GM23338 (cell line): ENCODE measurements at regions not wholly inside any gene's neighbourhood (a gene's known extent, or its start where the extent isn't known, plus 50 kb on each side); places are given as distances from the start of the nearest gene placed in this dataset.

Experiments
- ATAC-seq: fragments of 200-7000 bp; cut with Tn5 transposase; 3 replicates; pipeline ENCODE4 v1.9.1; 2020
- DNase-seq: peaks from one replicate; pipeline ENCODE4 v3.0.0-alpha.2; 2015; ENCODE audit warnings: low spot score
- H2AFZ ChIP-seq: fragments of 200-600 bp; sonication (generic); 2 replicates; pipeline ENCODE4 v1.8.0; 2016; ENCODE audit warnings: antibody characterized with exemption, mild to moderate bottlenecking, moderate library complexity
- H3F3A ChIP-seq: fragments of 200-600 bp; sonication (generic); replicated peaks from 2 replicates; pipeline ENCODE4 v1.8.0; 2017; ENCODE audit warnings: antibody characterized with exemption, mixed run types, low read depth
- H3K27ac ChIP-seq: fragments of 200-600 bp; sonication (generic); 2 replicates; pipeline ENCODE4 v1.6.1; 2016; ENCODE audit warnings: low read depth
- H3K27me3 ChIP-seq: fragments of 200-600 bp; sonication (generic); 2 replicates; pipeline ENCODE4 v1.8.0; 2016; ENCODE audit warnings: mild to moderate bottlenecking, mixed run types, moderate library complexity; ENCODE audit not compliant: insufficient read depth
- H3K36me3 ChIP-seq: fragments of 200-600 bp; sonication (generic); 2 replicates; pipeline ENCODE4 v1.8.0; 2016; ENCODE audit warnings: mild to moderate bottlenecking; ENCODE audit not compliant: insufficient read depth
- H3K4me1 ChIP-seq: fragments of 200-600 bp; sonication (generic); 2 replicates; pipeline ENCODE4 v1.8.0; 2016; ENCODE audit warnings: mild to moderate bottlenecking, moderate library complexity; ENCODE audit not compliant: insufficient read depth
- H3K4me2 ChIP-seq: fragments of 200-600 bp; sonication (generic); 2 replicates; pipeline ENCODE4 v1.7.1; 2017; ENCODE audit warnings: mixed run types
- H3K4me3 ChIP-seq: fragments of 200-600 bp; sonication (generic); 2 replicates; pipeline ENCODE4 v1.6.1; 2016; ENCODE audit warnings: mixed run types
- H3K79me2 ChIP-seq: fragments of 200-600 bp; sonication (generic); replicated peaks from 2 replicates; pipeline ENCODE4 v1.8.0; 2017; ENCODE audit warnings: mild to moderate bottlenecking; ENCODE audit not compliant: insufficient read depth
- H3K9me2 ChIP-seq: fragments of 200-600 bp; sonication (generic); 2 replicates; pipeline ENCODE4 v1.8.0; 2017; ENCODE audit not compliant: insufficient read depth
- H4K20me1 ChIP-seq: fragments of 200-600 bp; sonication (generic); replicated peaks from 2 replicates; pipeline ENCODE4 v1.8.0; 2017; ENCODE audit warnings: mild to moderate bottlenecking; ENCODE audit not compliant: insufficient read depth
- H3K27ac Mint-ChIP-seq: 2 replicates; pipeline ENCODE4 v1.8.0; 2020; ENCODE audit warnings: inconsistent platforms, mild to moderate bottlenecking, moderate library complexity, mixed read lengths
- H3K27me3 Mint-ChIP-seq: 3 replicates; pipeline ENCODE4 v1.8.0; 2022; ENCODE audit warnings: low read depth, mild to moderate bottlenecking, moderate library complexity, mixed read lengths, inconsistent platforms; ENCODE audit not compliant: insufficient read depth, poor library complexity
- H3K36me3 Mint-ChIP-seq: 3 replicates; pipeline ENCODE4 v1.8.0; 2021; ENCODE audit warnings: low read depth, mild to moderate bottlenecking, inconsistent platforms, moderate library complexity, mixed read lengths
- H3K4me1 Mint-ChIP-seq: 3 replicates; pipeline ENCODE4 v1.8.0; 2020; ENCODE audit warnings: mild to moderate bottlenecking, inconsistent platforms, mixed read lengths
- H3K4me3 Mint-ChIP-seq: 3 replicates; pipeline ENCODE4 v1.8.0; 2021; ENCODE audit warnings: moderate library complexity, mild to moderate bottlenecking, inconsistent platforms, mixed read lengths
- H3K9me3 Mint-ChIP-seq: 3 replicates; pipeline ENCODE4 v1.8.0; 2020; ENCODE audit warnings: moderate library complexity, mild to moderate bottlenecking, inconsistent platforms, mixed read lengths
- CREB1 ChIP-seq: fragments of 250-450 bp; sonication (Bioruptor Pico); IDR thresholded peaks from 2 replicates; pipeline ENCODE4 v1.5.0; 2020; ENCODE audit warnings: low read depth, mild to moderate bottlenecking, moderate library complexity
- CTCF ChIP-seq, 2 experiments: fragments of 200-600 bp in 1 of 2; sonication (generic) in 1 of 2; conservative IDR thresholded peaks; 2 replicates each; pipeline versions ENCODE4 v1.5.1 to v1.6.1; 2016 to 2017; ENCODE audit warnings: antibody characterized with exemption in 2 of 2, low read depth in 2 of 2, mild to moderate bottlenecking in 2 of 2, moderate library complexity in 1 of 2
- ETS1 ChIP-seq: IDR thresholded peaks from 2 replicates; pipeline ENCODE4 v1.6.1; 2016; ENCODE audit warnings: antibody characterized with exemption
- EZH2 ChIP-seq: fragments of 200-600 bp; sonication (generic); IDR thresholded peaks from one replicate; pipeline ENCODE4 v1.8.0; 2017; ENCODE audit warnings: antibody characterized with exemption, mild to moderate bottlenecking, low read depth; ENCODE audit not compliant: unreplicated experiment
- EZH2phosphoT487 ChIP-seq: fragments of 200-600 bp; sonication (generic); IDR thresholded peaks from one replicate; pipeline ENCODE4 v1.8.1; 2018; ENCODE audit warnings: antibody characterized with exemption; ENCODE audit not compliant: unreplicated experiment
- JUNB ChIP-seq: IDR thresholded peaks from one replicate; pipeline ENCODE4 v1.6.1; 2016; ENCODE audit warnings: antibody characterized with exemption; ENCODE audit not compliant: unreplicated experiment
- NANOG ChIP-seq: IDR thresholded peaks from 2 replicates; pipeline ENCODE4 v1.6.1; 2016; ENCODE audit warnings: antibody characterized with exemption, borderline replicate concordance
- POLR2AphosphoS5 ChIP-seq: IDR thresholded peaks from 2 replicates; pipeline ENCODE4 v1.6.1; 2016; ENCODE audit warnings: antibody characterized with exemption, low read depth
- REST ChIP-seq: IDR thresholded peaks from one replicate; pipeline ENCODE4 v1.6.1; 2018; ENCODE audit warnings: antibody characterized with exemption; ENCODE audit not compliant: unreplicated experiment
- STAT1 ChIP-seq: IDR thresholded peaks from one replicate; pipeline ENCODE4 v1.6.1; 2016; ENCODE audit warnings: antibody characterized with exemption; ENCODE audit not compliant: unreplicated experiment
- ZNF114 ChIP-seq: fragments of 250-450 bp; sonication (Bioruptor Pico); IDR thresholded peaks from 2 replicates; pipeline ENCODE4 v1.5.0; 2020; ENCODE audit warnings: mild to moderate bottlenecking, moderate library complexity
- ZNF331 ChIP-seq: fragments of 250-450 bp; sonication (Bioruptor Pico); IDR thresholded peaks from 2 replicates; pipeline ENCODE4 v1.5.0; 2020; ENCODE audit warnings: low read depth, mild to moderate bottlenecking, moderate library complexity
- TF ChIP-seq, protein P1 (sequence below): fragments of 250-450 bp; sonication (Bioruptor Pico); IDR thresholded peaks from 2 replicates; pipeline ENCODE4 v1.5.0; 2020; ENCODE audit warnings: mild to moderate bottlenecking, moderate library complexity

- Histone ChIP-seq H3K27ac (no peak overlapping the region), H3K4me3 (no peak overlapping the region), H3K36me3 (no peaks in the 10 kb centered on the region), H3K4me2 (no peak overlapping the region), H3K79me2 (no peaks in the 10 kb centered on the region), H3K4me1 (no peaks in the 10 kb centered on the region), H3K9me2 (no peaks in the 10 kb centered on the region), H3F3A (no peaks in the 10 kb centered on the region), H3K27me3 (no peaks in the 10 kb centered on the region), H2AFZ (no peak overlapping the region), H4K20me1 (no peaks in the 10 kb centered on the region)
- Mint-ChIP-seq H3K27me3 (no peaks in the 10 kb centered on the region), H3K36me3 (no peaks in the 10 kb centered on the region), H3K4me1 (peaks cover 4% of the 10 kb centered on the region; the same call in 2 of the 3 replicates), H3K4me3 (no peak overlapping the region), H3K9me3 (no peaks in the 10 kb centered on the region), H3K27ac (no peak overlapping the region)
- TF ChIP-seq EZH2: no peak
- TF ChIP-seq POLR2AphosphoS5: no peak
- no peak for TF ChIP-seq ZNF114 (CRISPR knock-in tag)
- TF ChIP-seq CTCF (conservative IDR thresholded peaks at IDR 0.05; ENCODE audit: low read depth in 2 of 2): no peak
- no peak for TF ChIP-seq EZH2phosphoT487
- TF ChIP-seq NANOG: no peak
- TF ChIP-seq, protein P1, sequence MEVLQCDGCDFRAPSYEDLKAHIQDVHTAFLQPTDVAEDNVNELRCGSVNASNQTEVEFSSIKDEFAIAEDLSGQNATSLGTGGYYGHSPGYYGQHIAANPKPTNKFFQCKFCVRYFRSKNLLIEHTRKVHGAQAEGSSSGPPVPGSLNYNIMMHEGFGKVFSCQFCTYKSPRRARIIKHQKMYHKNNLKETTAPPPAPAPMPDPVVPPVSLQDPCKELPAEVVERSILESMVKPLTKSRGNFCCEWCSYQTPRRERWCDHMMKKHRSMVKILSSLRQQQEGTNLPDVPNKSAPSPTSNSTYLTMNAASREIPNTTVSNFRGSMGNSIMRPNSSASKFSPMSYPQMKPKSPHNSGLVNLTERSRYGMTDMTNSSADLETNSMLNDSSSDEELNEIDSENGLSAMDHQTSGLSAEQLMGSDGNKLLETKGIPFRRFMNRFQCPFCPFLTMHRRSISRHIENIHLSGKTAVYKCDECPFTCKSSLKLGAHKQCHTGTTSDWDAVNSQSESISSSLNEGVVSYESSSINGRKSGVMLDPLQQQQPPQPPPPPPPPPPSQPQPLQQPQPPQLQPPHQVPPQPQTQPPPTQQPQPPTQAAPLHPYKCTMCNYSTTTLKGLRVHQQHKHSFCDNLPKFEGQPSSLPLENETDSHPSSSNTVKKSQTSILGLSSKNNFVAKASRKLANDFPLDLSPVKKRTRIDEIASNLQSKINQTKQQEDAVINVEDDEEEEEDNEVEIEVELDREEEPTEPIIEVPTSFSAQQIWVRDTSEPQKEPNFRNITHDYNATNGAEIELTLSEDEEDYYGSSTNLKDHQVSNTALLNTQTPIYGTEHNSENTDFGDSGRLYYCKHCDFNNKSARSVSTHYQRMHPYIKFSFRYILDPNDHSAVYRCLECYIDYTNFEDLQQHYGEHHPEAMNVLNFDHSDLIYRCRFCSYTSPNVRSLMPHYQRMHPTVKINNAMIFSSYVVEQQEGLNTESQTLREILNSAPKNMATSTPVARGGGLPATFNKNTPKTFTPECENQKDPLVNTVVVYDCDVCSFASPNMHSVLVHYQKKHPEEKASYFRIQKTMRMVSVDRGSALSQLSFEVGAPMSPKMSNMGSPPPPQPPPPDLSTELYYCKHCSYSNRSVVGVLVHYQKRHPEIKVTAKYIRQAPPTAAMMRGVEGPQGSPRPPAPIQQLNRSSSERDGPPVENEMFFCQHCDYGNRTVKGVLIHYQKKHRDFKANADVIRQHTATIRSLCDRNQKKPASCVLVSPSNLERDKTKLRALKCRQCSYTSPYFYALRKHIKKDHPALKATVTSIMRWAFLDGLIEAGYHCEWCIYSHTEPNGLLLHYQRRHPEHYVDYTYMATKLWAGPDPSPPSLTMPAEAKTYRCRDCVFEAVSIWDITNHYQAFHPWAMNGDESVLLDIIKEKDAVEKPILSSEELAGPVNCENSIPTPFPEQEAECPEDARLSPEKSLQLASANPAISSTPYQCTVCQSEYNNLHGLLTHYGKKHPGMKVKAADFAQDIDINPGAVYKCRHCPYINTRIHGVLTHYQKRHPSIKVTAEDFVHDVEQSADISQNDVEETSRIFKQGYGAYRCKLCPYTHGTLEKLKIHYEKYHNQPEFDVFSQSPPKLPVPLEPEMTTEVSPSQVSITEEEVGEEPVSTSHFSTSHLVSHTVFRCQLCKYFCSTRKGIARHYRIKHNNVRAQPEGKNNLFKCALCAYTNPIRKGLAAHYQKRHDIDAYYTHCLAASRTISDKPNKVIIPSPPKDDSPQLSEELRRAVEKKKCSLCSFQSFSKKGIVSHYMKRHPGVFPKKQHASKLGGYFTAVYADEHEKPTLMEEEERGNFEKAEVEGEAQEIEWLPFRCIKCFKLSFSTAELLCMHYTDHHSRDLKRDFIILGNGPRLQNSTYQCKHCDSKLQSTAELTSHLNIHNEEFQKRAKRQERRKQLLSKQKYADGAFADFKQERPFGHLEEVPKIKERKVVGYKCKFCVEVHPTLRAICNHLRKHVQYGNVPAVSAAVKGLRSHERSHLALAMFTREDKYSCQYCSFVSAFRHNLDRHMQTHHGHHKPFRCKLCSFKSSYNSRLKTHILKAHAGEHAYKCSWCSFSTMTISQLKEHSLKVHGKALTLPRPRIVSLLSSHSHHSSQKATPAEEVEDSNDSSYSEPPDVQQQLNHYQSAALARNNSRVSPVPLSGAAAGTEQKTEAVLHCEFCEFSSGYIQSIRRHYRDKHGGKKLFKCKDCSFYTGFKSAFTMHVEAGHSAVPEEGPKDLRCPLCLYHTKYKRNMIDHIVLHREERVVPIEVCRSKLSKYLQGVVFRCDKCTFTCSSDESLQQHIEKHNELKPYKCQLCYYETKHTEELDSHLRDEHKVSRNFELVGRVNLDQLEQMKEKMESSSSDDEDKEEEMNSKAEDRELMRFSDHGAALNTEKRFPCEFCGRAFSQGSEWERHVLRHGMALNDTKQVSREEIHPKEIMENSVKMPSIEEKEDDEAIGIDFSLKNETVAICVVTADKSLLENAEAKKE (CRISPR knock-in tag): no peak
- TF ChIP-seq ZNF331 (CRISPR knock-in tag): no peak
- no peak for TF ChIP-seq REST
- TF ChIP-seq CREB1 (CRISPR knock-in tag): no peak
- TF ChIP-seq JUNB: no peak
- no peak for TF ChIP-seq STAT1
- TF ChIP-seq ETS1: no peak
- DNase-seq: no peak
- no peak for ATAC-seq
Observed at GRCh38 chr14:36066636-36067035, 109.9 kb downstream of the PTCSC3 start.
